NT2/D1 (cell line): ENCODE measurements at regions not wholly inside any gene's neighbourhood (a gene's known extent, or its start where the extent isn't known, plus 50 kb on each side); places are given as distances from the start of the nearest gene placed in this dataset.

Source experiments
- DNase-seq: peaks from one replicate; pipeline ENCODE4 v3.0.0-alpha.2; 2011; ENCODE audit warnings: low read depth, low spot score
- H3K27me3 ChIP-seq: 2 replicates; pipeline ENCODE4 v1.6.0; 2011; ENCODE audit warnings: mild to moderate bottlenecking; ENCODE audit not compliant: insufficient read length, insufficient read depth
- H3K36me3 ChIP-seq: 2 replicates; pipeline ENCODE4 v1.6.1; 2011; ENCODE audit warnings: mild to moderate bottlenecking, low read length, mixed read lengths; ENCODE audit not compliant: insufficient read depth, insufficient read length
- H3K4me1 ChIP-seq: 2 replicates; pipeline ENCODE4 v1.5.1; 2011; ENCODE audit not compliant: insufficient read depth, insufficient read length
- H3K4me3 ChIP-seq: 2 replicates; pipeline ENCODE4 v1.5.1; 2011; ENCODE audit warnings: low read depth; ENCODE audit not compliant: insufficient read length
- H3K9ac ChIP-seq: 2 replicates; pipeline ENCODE4 v1.6.0; 2011; ENCODE audit warnings: low read depth; ENCODE audit not compliant: insufficient read length
- H3K9me3 ChIP-seq: 2 replicates; pipeline ENCODE4 v1.5.1; 2011; ENCODE audit warnings: mild to moderate bottlenecking, low read length; ENCODE audit not compliant: insufficient read depth
- SUZ12 ChIP-seq: IDR thresholded peaks from 2 replicates; pipeline ENCODE4 v1.6.1; 2011; ENCODE audit not compliant: insufficient read length, insufficient read depth; ENCODE audit errors: extremely low read depth
- YY1 ChIP-seq: IDR thresholded peaks from 2 replicates; pipeline ENCODE4 v1.6.1; 2011; ENCODE audit not compliant: insufficient read length, insufficient read depth
- ZNF274 ChIP-seq: IDR thresholded peaks from 2 replicates; pipeline ENCODE4 v1.6.1; 2011; ENCODE audit warnings: mild to moderate bottlenecking, low read depth, low read length

DNA sequence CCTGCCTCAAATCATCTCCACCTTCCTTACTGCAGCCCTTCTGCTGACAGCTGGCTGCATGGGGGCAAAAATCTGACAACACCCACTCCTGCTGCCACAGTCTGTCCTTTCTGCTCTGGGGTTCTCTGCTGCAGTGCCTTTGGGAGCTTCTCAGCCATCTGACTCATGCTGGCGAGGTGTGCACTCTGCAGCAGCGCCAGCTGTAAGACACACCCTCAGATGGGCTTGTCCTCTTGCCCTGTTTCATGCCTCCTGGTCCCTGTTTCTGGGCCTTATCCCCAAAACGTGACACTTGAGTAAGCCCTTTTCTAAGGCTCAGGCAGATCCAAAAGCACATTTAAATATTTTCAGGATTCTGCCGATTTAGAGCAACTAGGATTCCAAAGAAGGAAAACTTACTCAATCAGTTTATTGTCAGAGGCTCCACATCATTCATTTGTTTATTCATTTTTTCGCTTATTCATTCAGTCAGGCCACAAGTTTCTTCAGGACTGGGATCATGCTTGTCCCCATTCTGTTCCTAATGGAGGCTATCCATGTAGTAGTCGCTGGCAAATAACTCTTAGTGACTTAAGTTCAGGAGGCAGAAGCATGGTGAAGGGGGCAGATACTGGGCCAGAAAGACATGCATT lies 60.2 kb downstream of the SMIM38 start:
- Histone ChIP-seq H3K4me3 (no peak overlapping the region), H3K9ac (no peak overlapping the region), H3K36me3 (no peaks in the 10 kb centered on the region), H3K27me3 (peaks cover 1% of the 10 kb centered on the region), H3K4me1 (peaks cover 3% of the 10 kb centered on the region), H3K9me3 (no peaks in the 10 kb centered on the region)
- TF ChIP-seq YY1 (no peak), ZNF274 (no peak), SUZ12 (no peak)
- DNase-seq, result no peak

- no peak for DNase-seq
- Histone ChIP-seq H3K27me3 (no peaks in the 10 kb centered on the region), H3K9ac (no peak overlapping the region), H3K9me3 (no peaks in the 10 kb centered on the region), H3K4me3 (no peak overlapping the region), H3K36me3 (no peaks in the 10 kb centered on the region), H3K4me1 (peaks cover 3% of the 10 kb centered on the region)
- no peak for TF ChIP-seq SUZ12
- TF ChIP-seq ZNF274, result no peak
- no peak for TF ChIP-seq YY1
Observed at GRCh38 chr11:69216647-69217051, 60.9 kb downstream of the SMIM38 start.

DNA sequence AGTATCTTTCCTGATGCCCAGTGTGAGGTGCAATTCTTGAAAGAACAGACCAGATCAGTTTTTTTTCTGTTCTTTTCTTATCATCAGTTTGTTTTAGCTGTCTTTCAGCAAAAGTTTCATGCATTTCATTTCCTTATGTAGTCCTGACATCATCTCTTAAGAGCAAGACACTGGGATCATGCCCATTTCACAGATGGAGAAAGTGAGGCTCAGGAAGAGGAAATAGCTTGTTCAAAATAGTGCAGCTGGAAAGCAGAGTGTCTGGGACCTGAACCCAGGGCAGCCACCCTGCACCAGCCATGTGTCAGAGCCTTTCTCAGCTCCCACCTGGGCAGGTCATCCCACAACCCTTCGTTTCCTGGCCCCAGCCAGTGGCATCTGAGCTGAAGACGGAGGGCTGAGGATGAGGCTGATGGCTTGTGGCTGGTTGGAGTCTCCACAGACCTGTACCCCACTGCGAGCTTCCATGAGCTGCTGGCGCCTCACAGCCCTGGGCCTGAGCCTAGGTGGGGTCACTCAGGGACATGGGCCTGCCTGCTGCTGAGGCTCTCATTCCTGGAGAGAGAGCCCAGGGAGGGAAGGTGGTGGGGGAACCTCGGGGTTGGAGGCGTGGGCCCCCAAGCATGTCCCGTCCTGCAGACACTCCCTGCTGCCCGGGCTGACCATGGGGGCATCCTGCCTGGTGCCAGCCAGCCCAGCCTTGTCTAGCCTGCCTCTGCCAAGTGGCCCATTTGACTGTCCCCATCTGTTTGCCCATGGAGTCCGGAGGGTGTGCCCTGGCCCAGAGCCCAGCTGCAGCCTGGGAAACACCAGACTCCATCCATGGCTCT lies 61.8 kb downstream of the SMIM38 start:
- Histone ChIP-seq H3K9me3 (no peaks in the 10 kb centered on the region), H3K36me3 (no peaks in the 10 kb centered on the region), H3K9ac (no peak overlapping the region), H3K4me1 (peaks cover 2% of the 10 kb centered on the region), H3K27me3 (no peaks in the 10 kb centered on the region), H3K4me3 (no peak overlapping the region)
- TF ChIP-seq YY1 (no peak), SUZ12 (no peak), ZNF274 (no peak)
- no peak for DNase-seq

- no peaks in the 10 kb centered on the region for H3K4me1 ChIP-seq
- H3K4me3 ChIP-seq, result no peak overlapping the region
- no peaks in the 10 kb centered on the region for H3K9me3 ChIP-seq
- no peak overlapping the region for H3K9ac ChIP-seq
- no peak for DNase-seq
- H3K36me3 ChIP-seq, result no peaks in the 10 kb centered on the region
- H3K27me3 ChIP-seq, result no peaks in the 10 kb centered on the region
- TF ChIP-seq YY1 (no peak), ZNF274 (no peak), SUZ12 (no peak)
Observed at GRCh38 chr11:69218271-69218682, 62.5 kb downstream of the SMIM38 start.

- TF ChIP-seq ZNF274, result no peak
- no peak for TF ChIP-seq YY1
- TF ChIP-seq SUZ12, result no peak
- no peaks in the 10 kb centered on the region for H3K9me3 ChIP-seq
- no peaks in the 10 kb centered on the region for H3K36me3 ChIP-seq
- no peaks in the 10 kb centered on the region for H3K4me1 ChIP-seq
- no peak for DNase-seq
- no peak overlapping the region for H3K9ac ChIP-seq
- H3K4me3 ChIP-seq, result no peak overlapping the region
- H3K27me3 ChIP-seq, result no peaks in the 10 kb centered on the region
Observed at GRCh38 chr11:69218946-69219720, 63.4 kb downstream of the SMIM38 start.

GRCh38 chr11:69219991-69220390 lies 64.3 kb downstream of the SMIM38 start:
- H3K36me3 ChIP-seq, result no peaks in the 10 kb centered on the region
- H3K9ac ChIP-seq, result no peak overlapping the region
- no peaks in the 10 kb centered on the region for H3K9me3 ChIP-seq
- no peak for DNase-seq
- H3K4me1 ChIP-seq, result no peaks in the 10 kb centered on the region
- H3K27me3 ChIP-seq, result no peaks in the 10 kb centered on the region
- TF ChIP-seq SUZ12, result no peak
- TF ChIP-seq ZNF274, result no peak
- TF ChIP-seq YY1, result no peak
- no peak overlapping the region for H3K4me3 ChIP-seq

- H3K27me3 ChIP-seq, result no peaks in the 10 kb centered on the region
- no peak overlapping the region for H3K4me3 ChIP-seq
- no peak for DNase-seq
- H3K4me1 ChIP-seq, result no peaks in the 10 kb centered on the region
- TF ChIP-seq YY1 (no peak), SUZ12 (no peak), ZNF274 (no peak)
- H3K9me3 ChIP-seq, result no peaks in the 10 kb centered on the region
- no peak overlapping the region for H3K9ac ChIP-seq
- no peaks in the 10 kb centered on the region for H3K36me3 ChIP-seq
Observed at GRCh38 chr11:69220561-69221051, 64.9 kb downstream of the SMIM38 start.
